Body of pancreas (tissue), 4 donors: ENCODE measurements at regions not wholly inside any gene's neighbourhood (a gene's known extent, or its start where the extent isn't known, plus 50 kb on each side); places are given as distances from the start of the nearest gene placed in this dataset.

Source experiments
- ATAC-seq: fragments of 150-250 bp; one replicate; pipeline ENCODE4 v1.9.1; 2016
- DNase-seq, 4 donors: peaks; one replicate each; pipeline ENCODE4 v3.0.0-alpha.2; 2019
- H3K27ac ChIP-seq, 4 donors: fragments of 200-600 bp; sonication (generic); 1 replicate in 3 of 4; 2 replicates in 1 of 4; pipeline versions ENCODE4 v1.5.1 to v1.6.1; 2016 to 2019; ENCODE audit warnings: mild to moderate bottlenecking in 1 of 4, mixed read lengths in 1 of 4, moderate library complexity in 1 of 4
- H3K27me3 ChIP-seq, 2 donors: fragments of 200-600 bp; sonication (generic); one replicate each; pipeline ENCODE4 v1.6.0; 2016; ENCODE audit warnings: mild to moderate bottlenecking in 1 of 2
- H3K36me3 ChIP-seq, 2 donors: fragments of 200-600 bp; sonication (generic); replicated peaks in 1 of 2; 2 replicates each; pipeline ENCODE4 v1.5.1; 2016; ENCODE audit warnings: low read depth in 2 of 2; ENCODE audit not compliant: insufficient read depth in 1 of 2
- H3K4me1 ChIP-seq: fragments of 200-600 bp; sonication (generic); one replicate; pipeline ENCODE4 v1.6.0; 2016
- H3K4me3 ChIP-seq, 2 donors: fragments of 200-600 bp; sonication (generic); 1 replicate in 1 of 2; 2 replicates in 1 of 2; pipeline ENCODE4 v1.5.1; 2016 to 2019
- H3K9me3 ChIP-seq, 3 donors: fragments of 200-600 bp; sonication (generic); 1 replicate in 2 of 3; 2 replicates in 1 of 3; pipeline ENCODE4 v1.5.1; 2016
- CTCF ChIP-seq, 7 experiments: fragments of 450-650 bp in 4 of 7; fragments of 200-600 bp in 3 of 7; sonication (generic) in 3 of 7; IDR thresholded peaks; one replicate each; pipeline ENCODE4 v1.5.1; 2016 to 2019; ENCODE audit warnings: antibody characterized with exemption in 7 of 7
- POLR2A ChIP-seq, 3 donors: fragments of 450-650 bp; IDR thresholded peaks; one replicate each; pipeline ENCODE4 v1.6.1; 2016; ENCODE audit warnings: antibody characterized with exemption in 3 of 3, mild to moderate bottlenecking in 2 of 3
- WGBS, 2 donors: methylation state at CpG; one replicate each; pipeline ENCODE4 v1.1.5; 2017; 5-methylcytosine and 5-hydroxymethylcytosine counted together
- intact Hi-C: fragments of 100-400 bp; cut with DNase I; formaldehyde crosslinking; loops from one replicate; pipeline ENCODE4 v1.15.1; 2023

- ATAC-seq (no peak), DNase-seq (no peak)
- 84 to 88% methylated on average over 2 of the region's 2 CpGs for WGBS, 2 donors
- Histone ChIP-seq H3K4me3 (no peak overlapping the region), H3K9me3 (no peaks in the 10 kb centered on the region), H3K4me1 (no peaks in the 10 kb centered on the region), H3K27me3 (no peaks in the 10 kb centered on the region), H3K27ac (no peak overlapping the region), H3K36me3 (no peaks in the 10 kb centered on the region)
- TF ChIP-seq CTCF (IDR thresholded peaks at IDR 0.05) (no peak), POLR2A (IDR thresholded peaks at IDR 0.05) (no peak)
- intact Hi-C loops = loop anchor here (5.0 kb wide), 1 partner anchor 60 kb away; no protein-coding TSS in a partner anchor
Measured at GRCh38 chr3:124082343-124082742, 90.4 kb upstream of the ROPN1 start.

- intact Hi-C loops = loop anchor here (5.0 kb wide), 1 partner anchor 62 kb away; no protein-coding TSS in a partner anchor
- H3K27ac ChIP-seq = no peak overlapping the region
- no peaks in the 10 kb centered on the region for H3K36me3 ChIP-seq
- H3K27me3 ChIP-seq = no peaks in the 10 kb centered on the region
- ATAC-seq = no peak
- no peak overlapping the region for H3K4me3 ChIP-seq
- H3K9me3 ChIP-seq = no peaks in the 10 kb centered on the region
- no peak for DNase-seq
- H3K4me1 ChIP-seq = no peaks in the 10 kb centered on the region
- 60 to 66% methylated on average over 7 of the region's 7 CpGs for WGBS, 2 donors
- TF ChIP-seq POLR2A (IDR thresholded peaks at IDR 0.05) = no peak
- TF ChIP-seq CTCF (IDR thresholded peaks at IDR 0.05) = no peak
Measured at GRCh38 chr3:124084022-124084881, 92.3 kb upstream of the ROPN1 start.

GRCh38 chr3:124088801-124089200 is 96.9 kb upstream of the ROPN1 start:
- no peak overlapping the region for H3K27ac ChIP-seq
- H3K9me3 ChIP-seq = no peaks in the 10 kb centered on the region
- WGBS, 2 donors = 68 to 77% methylated on average over 2 of the region's 2 CpGs
- intact Hi-C loops = no loop called here
- TF ChIP-seq POLR2A (IDR thresholded peaks at IDR 0.05) (no peak), CTCF (IDR thresholded peaks at IDR 0.05) (no peak)
- H3K36me3 ChIP-seq = no peaks in the 10 kb centered on the region
- ATAC-seq (no peak), DNase-seq (no peak)
- no peaks in the 10 kb centered on the region for H3K27me3 ChIP-seq
- H3K4me1 ChIP-seq = no peaks in the 10 kb centered on the region
- H3K4me3 ChIP-seq = no peak overlapping the region

- Histone ChIP-seq H3K36me3 (no peaks in the 10 kb centered on the region), H3K4me1 (no peaks in the 10 kb centered on the region), H3K9me3 (no peaks in the 10 kb centered on the region), H3K4me3 (no peak overlapping the region), H3K27me3 (no peaks in the 10 kb centered on the region), H3K27ac (no peak overlapping the region)
- ATAC-seq = no peak
- intact Hi-C loops = no loop called here
- 73 to 82% methylated on average over 2 of the region's 2 CpGs for WGBS, 2 donors
- DNase-seq = no peak
- no peak for TF ChIP-seq CTCF (IDR thresholded peaks at IDR 0.05)
- TF ChIP-seq POLR2A (IDR thresholded peaks at IDR 0.05) = no peak
Measured at GRCh38 chr3:124089214-124089613, 97.3 kb upstream of the ROPN1 start.

GRCh38 chr3:124091716-124092115 is 99.8 kb upstream of the ROPN1 start:
- 60 to 94% methylated on average over 1 of the region's 1 CpG for WGBS, 2 donors
- Histone ChIP-seq H3K4me1 (no peaks in the 10 kb centered on the region), H3K36me3 (no peaks in the 10 kb centered on the region), H3K4me3 (no peak overlapping the region), H3K9me3 (no peaks in the 10 kb centered on the region), H3K27ac (no peak overlapping the region), H3K27me3 (no peaks in the 10 kb centered on the region)
- no peak for DNase-seq
- ATAC-seq = no peak
- TF ChIP-seq POLR2A (IDR thresholded peaks at IDR 0.05) (no peak), CTCF (IDR thresholded peaks at IDR 0.05) (no peak)
- intact Hi-C loops = no loop called here
